Fibroblast of skin of right quadriceps (primary cell): ENCODE measurements at regions not wholly inside any gene's neighbourhood (a gene's known extent, or its start where the extent isn't known, plus 50 kb on each side); places are given as distances from the start of the nearest gene placed in this dataset.

Experiments
- DNase-seq: peaks from one replicate; pipeline ENCODE4 v3.0.0-alpha.2; 2013

DNA sequence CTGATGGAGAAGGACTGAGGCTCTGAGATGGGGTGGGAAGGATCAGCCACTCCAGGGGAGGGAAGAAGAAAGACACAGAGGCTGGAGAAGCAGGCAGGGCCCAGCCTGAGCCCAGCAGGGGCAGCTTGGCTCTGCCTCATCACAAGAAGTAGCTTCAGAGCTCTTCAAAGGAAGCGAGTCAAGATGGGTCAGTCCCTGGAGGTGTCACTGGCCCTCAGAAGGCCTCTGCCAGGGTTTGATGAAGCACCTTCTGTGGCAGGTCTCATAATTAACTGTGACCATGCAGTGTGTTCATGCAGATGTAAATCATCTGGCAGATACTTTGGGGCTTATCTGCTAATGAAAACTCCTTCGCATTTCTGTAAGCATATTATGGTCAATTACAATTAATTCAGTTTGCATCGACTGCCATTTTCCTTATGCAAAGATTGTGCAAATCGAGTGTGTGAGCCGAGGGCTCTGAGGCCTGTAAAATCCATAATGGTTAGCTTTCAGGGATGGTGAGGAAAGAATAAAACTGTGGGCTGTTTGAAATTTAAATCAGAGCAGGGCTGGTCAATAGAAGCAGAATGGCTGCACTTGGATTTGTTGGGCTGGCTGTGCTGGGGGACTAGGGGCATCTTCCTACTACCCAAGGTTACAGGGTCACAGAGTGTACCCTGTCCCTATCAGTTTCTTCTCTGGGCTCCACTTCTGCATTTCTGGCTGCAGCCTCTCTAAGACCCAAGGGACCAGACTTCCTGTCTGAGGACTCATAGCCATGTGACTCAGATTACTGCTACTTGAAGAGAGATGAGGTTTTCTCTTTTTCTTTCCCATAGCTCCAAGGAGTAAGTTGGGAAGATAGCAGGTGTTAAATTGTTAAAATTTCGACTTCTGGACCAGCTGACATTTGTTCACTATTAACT, 376.6 kb downstream of the DHX35 start:
- peak; percentile 3 for DNase-seq

- DNase-seq: no peak
Observed at GRCh38 chr20:39333211-39333610, 371.1 kb downstream of the DHX35 start.

DNA sequence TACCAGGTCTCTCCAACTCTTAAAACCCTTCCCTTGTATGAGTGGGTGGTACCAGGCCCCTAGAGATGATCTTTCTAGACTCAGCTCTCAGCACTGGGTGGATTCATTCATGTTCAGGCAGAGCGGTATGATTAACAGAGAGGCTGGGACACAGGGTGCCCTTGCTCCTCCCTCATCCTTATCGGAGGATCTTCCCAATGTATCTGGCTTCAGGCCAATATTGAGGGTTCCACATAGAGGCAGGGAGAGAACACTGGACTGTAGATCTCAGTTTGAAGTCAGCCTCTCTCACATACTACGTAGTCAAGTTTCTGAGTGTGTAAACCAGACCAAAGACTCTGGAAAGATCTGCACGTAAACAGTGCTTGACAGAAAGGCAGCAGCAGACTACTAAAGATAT, 366.2 kb downstream of the DHX35 start:
- DNase-seq: no peak

DNA sequence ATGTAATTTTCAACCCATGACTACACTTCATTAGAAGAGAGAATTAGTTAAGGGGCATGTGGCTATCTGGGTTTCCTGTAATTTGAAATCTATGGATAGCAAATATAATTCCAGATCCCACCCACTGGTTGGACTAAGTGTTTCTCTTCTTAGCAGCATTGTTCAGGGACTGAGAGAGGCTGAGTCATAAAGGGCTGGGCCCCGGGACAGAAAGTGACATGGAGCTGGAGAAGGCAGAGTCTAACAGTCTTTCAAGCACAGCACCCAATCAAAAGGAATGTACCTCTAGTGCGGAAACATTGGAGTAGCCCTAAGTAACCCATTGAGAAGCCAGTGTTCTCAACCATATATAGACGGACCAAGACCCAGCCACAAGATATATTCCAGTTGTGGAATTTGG, 363.9 kb downstream of the DHX35 start:
- no peak for DNase-seq

GRCh38 chr20:39318911-39319310, 356.8 kb downstream of the DHX35 start:
- no peak for DNase-seq

DNA sequence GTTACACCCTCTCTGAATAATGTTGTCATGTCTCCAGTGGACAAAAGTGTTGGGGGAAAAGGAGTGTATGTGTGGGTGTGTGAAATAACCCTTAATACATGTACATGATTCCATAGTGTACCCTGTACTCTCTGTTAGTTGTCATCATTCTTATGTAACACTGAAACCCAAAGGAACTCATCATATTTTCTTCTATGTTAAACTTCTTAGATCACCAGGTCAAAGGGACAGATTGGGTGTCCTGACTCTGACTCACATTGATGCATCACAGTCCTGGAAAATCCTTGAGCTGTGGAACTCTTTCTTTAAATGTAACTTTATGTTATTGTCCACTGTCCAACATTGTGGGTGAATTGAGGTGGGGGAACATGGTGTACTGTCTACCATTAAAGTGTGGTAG, 350.5 kb downstream of the DHX35 start:
- DNase-seq: no peak

DNA sequence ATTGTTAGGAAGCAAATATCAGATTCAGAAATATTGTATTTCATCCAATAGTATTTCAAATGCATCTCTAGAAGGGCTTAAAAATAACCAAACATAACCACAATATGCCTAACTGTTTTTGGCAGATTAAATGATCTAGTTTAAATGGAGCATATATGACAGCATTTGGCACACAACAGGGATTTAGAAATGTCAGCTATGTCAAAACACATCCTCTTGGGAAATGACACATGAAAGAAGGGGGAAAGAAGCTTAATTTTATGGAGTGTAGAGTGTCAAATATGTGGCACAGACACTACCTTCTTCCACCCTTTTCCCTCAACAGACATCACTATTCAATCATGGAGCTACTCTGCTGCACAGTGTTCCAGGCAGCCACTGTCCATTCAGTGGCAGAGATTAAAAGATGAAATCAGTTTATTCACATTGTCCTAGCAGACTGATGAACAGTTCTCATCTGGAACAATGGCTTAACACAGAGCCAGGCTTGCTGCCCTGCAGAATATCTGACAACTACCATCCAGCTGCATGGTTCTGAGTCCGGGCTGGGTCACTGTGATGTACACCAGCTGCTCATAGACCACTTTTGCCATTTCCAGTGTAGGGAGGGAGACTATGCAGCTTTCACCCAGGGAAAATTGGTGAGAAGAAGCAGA, 349.8 kb downstream of the DHX35 start:
- no peak for DNase-seq

GRCh38 chr20:39310363-39310995, 348.3 kb downstream of the DHX35 start:
- DNase-seq: no peak

DNA sequence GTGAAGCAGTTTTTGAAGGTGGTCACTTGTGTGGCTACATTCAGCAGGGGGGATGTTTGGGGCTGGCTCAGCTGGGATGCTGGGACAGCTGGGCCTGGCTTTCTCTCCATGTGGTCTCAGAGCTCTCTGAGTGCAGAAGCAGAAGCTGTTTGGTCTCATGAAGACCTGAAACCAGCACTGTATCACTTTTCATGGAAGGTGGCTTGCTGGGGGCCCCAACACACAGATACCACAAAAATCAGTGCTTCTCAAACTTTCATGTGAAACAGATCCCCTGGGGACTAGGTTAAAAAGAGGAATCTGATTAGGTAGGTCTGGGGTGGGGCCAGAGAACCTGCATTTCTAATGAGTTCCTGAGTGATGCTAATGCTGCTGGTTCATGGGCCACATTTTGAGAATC, 347.3 kb downstream of the DHX35 start:
- DNase-seq: no peak

DNA sequence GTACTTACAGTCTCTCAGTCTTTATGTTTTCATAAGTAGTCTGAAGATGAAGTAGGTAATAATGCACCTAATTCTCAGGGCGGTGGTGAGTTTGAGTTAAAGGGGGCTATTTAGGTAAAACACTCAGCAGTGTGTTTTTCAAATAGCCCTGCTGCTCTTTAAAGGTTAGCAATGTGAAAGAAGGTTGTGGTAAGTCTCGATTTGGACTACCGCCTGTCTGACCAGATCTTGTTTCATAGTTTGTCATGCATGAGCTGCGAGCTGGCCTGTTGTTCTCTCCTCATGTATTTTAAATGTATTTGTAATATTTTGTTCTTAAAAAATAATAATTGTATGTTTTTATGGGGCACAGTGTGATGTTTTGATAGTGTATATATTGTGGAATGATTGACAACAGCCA, 340.2 kb downstream of the DHX35 start:
- no peak for DNase-seq

- DNase-seq: no peak
Observed at GRCh38 chr20:39299783-39300182, 337.6 kb downstream of the DHX35 start.

- DNase-seq: no peak
Observed at GRCh38 chr20:39298571-39299506, 336.7 kb downstream of the DHX35 start.

DNA sequence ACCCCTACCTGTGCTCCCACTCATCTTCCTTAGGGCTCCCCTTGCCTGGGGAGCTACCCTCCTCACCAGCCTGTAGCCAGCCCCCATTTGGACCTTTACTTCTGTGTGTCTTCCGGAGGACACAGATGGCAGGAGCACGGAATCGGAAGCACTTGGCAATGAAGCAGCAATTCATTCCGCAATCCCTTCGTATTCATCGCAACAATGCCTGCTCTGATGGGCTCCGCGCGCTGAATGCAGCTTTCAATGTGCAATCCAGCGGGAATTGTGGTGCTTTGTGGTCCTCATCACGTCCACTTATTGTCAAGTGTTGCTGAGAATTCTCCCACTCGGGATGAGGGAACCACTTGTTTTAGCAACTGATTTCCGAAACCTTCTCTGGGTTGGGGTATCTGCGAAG, 336.0 kb downstream of the DHX35 start:
- DNase-seq: no peak

DNA sequence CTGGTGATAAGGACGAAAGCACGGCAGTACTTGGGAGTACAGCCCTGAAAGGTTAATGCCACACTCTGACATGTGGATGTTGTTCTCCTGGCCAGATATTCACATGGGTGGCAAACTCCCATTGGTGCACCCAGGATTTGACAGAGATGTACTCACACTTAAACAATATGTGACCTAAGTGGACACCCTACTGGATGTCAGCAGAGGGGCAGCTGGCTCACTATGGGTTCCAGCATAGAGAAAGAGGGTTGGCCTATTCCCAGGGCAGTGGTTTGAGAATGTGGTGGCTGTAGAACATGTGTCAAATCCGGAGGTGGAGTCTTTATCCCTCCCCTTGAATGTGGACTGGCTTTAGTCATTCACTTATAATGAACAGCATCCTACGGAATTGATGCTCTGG, 333.2 kb downstream of the DHX35 start:
- DNase-seq: no peak

- no peak for DNase-seq
Observed at GRCh38 chr20:39294137-39294725, 332.1 kb downstream of the DHX35 start.

DNA sequence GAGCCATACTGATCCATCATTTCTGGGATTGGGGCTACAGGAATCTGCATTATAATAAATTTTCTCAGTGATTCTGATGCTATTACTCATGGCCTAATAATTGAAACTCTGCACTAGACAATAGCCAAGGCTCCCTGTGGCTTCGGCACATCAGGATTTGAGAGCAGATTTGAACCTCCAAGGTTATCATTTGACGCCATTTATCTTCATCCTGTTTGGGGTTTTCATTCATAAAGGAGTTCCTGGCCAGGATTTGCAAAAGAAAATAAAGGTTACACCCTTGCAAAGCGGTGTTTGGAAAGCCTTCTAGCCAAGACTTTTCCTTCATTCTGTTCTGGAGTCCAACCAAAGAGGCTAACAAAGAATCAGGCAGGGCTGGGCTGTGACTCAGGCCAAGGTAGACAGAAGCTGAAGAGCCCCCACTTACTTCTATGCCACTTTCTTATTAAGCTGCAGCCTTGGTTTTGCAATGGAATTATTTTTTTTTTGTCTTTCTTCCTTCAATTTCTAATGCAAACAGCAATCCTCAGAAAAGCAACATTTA, 330.1 kb downstream of the DHX35 start:
- no peak for DNase-seq

- DNase-seq: peak; percentile 44
Observed at GRCh38 chr20:39291301-39291700, 329.2 kb downstream of the DHX35 start.

DNA sequence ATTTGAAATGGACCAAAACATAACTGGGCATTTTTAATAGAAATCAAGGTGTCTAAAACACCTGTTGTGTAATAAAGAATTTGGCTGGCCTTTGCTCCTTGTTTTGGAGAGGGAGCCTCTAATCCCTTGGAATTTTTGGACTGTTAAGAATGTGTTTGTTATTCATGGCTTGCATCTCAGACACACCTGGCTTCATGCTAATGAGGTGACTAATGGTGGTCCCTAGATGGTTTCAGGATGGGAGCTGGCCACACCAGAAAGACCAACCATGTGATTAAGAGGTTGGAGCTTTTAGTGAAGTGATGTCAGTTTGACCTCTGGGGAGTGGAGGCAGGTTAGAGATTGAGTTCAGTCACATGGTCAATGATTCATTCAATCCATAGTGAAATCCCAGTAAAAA, 328.4 kb downstream of the DHX35 start:
- no peak for DNase-seq

DNA sequence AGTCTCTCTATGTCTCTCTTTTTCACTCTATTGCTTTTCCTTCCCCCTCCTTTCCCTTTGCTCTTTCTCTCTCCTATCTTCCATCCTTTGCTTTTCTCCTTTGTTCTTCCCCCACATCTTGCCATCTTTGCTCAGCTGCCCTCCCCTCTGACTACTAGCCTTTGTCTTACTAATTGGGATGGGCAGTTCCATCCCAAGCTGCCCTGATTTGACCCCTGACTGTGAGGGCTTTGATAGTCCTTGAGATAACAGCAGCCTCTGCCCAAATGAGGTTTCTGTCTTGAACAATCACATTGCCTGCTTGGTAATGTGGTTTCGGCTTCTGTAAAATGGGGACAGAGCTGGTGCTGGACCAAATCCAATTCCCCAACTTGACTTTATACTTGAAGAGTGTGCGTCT, 327.7 kb downstream of the DHX35 start:
- DNase-seq: no peak

- DNase-seq: no peak
Observed at GRCh38 chr20:39289316-39289715, 327.2 kb downstream of the DHX35 start.

DNA sequence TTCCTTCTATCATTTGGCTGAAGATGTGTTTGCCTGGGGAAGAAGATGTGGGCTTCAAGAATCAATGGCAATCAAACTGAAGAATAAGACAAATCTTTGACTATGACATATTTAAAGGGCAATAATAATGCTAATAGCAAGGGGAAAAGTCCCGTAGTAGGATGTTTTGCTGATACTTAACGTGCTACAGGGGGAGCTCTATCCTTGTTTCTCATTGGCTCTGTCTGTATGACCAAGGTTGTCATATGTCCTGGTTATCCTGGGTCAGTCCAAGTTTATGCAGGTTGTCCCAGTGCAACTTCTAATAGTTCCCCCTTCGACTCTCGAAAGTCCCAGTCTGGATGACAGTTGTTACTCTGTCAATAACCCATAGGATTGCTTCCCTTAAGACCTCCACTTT, 321.3 kb downstream of the DHX35 start:
- no peak for DNase-seq

GRCh38 chr20:39282619-39283092, 320.5 kb downstream of the DHX35 start:
- DNase-seq: no peak
